Activated T-helper 9 cell treated with anti-CD3 and anti-CD28 coated beads, Interleukin-2, amount 50 U/mL, for 16 hours (primary cell): ENCODE measurements at regions not wholly inside any gene's neighbourhood (a gene's known extent, or its start where the extent isn't known, plus 50 kb on each side); places are given as distances from the start of the nearest gene placed in this dataset.
A peak's percentile ranks its signal among the peaks of the same experiment; 100 is the strongest.
"Not testable (repeated sequence)": the region's sequence is repeated elsewhere in the genome, so short reads cannot be mapped to it uniquely, and the experiment has no call there.

Source experiments
- DNase-seq: peaks from one replicate; pipeline ENCODE4 v3.0.0-alpha.2; 2020; ENCODE audit warnings: low read depth

GRCh38 chr10:60615541-60615940, 162.7 kb upstream of the CDK1 start:
- no peak for DNase-seq

GRCh38 chr10:60614363-60614762, 163.9 kb upstream of the CDK1 start:
- DNase-seq, result no peak

- DNase-seq, result no peak
These were observed 164.8 kb upstream of the CDK1 start for GRCh38 chr10:60613434-60613833.

- DNase-seq, result peak; percentile 2
These were observed 167.0 kb upstream of the CDK1 start for GRCh38 chr10:60611291-60611747.

- no peak for DNase-seq
These were observed 170.9 kb upstream of the CDK1 start for GRCh38 chr10:60607372-60607771.

DNA sequence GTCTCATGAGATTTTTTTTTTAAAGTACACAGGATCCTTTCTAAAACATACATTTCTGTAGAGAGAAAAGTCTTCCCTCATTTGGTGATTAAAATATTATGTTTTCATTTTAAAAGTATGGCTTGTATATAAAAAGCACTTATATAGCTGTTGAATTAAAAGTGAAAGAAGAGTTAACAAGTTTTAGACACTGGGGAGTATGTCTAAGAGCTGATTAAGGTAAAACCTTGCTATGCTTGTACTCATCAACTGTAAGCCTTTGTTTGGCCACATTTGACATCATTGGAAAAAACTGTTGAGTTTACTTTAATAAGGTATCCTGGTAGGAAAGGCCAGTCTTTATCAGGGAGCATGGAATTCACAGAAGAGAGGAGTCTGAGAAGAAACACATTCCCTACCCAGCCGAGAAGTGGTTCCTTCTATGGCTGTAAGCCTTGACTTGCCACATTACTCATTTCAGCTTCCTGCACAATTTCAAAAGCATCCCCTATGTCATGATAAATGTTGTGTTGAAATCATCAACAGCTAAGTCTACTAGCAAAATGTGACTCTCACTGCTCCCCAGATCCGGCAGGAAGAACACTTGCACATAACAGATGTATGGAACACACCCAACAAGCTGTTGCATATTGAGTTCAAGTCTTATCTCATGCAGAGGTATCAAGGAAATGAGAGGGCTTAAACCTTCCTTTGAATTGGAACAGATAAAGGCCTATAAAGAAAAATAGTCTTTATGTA, 171.8 kb upstream of the CDK1 start:
- no peak for DNase-seq

GRCh38 chr10:60605476-60605875, 172.8 kb upstream of the CDK1 start:
- DNase-seq, result no peak

DNA sequence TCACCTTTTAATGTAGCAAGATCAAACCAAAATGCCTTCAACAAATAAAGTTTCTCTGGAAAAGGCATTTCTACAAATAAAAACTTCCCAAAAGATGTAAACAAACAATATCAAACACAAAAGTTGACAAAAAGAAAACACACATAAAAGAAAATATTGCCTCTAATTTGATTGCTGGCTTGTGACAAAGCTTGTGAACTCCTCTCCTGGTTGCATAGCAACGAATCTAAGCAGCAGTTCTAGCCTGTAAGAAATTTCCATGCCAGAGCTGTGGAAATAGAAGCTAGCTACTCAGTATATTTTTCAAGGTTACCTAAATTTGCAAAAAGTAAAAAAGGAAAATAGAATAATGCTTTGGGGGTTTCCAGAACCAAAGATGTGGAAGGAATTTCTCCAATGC, 173.9 kb upstream of the CDK1 start:
- DNase-seq, result no peak

GRCh38 chr10:60597513-60597912, 180.8 kb upstream of the CDK1 start:
- DNase-seq, result no peak

DNA sequence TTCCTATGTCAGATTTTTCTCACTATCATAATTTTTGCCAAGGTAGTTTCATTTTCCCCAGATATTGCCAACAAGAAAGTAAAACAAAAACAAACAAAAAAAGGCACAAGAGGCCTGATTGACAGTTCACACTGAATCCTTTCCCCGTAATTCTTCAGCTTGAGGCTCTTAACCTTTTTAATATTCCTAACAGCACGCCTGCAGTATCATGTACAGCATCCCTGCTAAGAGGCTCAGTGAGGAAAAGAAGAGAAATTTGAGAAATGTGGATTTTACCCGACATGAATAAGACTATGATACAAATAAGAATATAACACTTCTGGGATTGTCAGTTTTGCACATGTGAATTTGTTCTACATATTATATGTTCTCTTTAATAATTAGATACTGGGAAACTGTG, 182.4 kb upstream of the CDK1 start:
- DNase-seq, result no peak

DNA sequence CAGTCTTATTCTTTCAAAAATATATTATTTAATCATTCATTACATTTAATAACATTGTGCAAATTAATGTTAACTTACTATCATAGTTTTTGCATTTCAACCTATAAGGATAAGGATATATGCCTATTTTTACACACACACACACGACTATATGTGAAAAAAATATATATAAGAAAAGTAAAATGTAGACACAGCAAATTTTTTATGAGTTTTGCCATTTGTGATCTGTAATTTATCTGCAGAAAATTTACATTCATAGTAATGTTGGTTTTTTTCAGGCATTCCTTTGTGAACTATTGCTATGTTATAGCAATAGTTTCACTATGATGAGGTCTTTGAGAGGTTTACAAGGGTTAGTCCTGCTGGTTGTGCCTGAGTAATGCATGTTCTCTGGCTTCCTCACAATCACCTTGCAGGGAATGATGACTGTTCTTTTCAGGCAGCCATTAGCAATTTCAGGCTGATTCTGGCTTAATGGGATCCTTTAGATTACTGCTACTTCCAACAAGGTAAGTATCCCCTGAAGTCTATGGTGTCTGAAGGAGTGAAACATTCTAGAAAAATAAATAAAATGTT, 183.7 kb upstream of the CDK1 start:
- DNase-seq, result no peak

- no peak for DNase-seq
These were observed 187.2 kb upstream of the CDK1 start for GRCh38 chr10:60591119-60591518.

DNA sequence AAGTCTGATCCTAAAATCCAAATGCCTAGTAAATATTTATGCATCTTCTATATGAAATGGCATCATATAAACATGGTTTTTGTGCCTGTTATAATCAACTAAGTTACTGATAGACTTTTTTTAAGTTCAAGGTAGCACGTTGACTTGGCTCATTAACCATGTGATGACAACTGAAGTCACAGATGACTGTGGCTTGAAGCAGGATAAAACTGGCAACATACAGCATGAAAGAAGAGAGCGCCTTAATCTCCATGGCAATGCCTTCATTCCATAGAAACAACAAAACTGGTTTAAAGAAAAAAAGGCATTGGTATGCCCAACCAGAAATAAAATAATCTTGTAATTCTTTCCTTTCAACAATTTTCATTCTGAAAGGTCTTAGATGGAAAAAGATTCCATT, 188.9 kb upstream of the CDK1 start:
- no peak for DNase-seq

DNA sequence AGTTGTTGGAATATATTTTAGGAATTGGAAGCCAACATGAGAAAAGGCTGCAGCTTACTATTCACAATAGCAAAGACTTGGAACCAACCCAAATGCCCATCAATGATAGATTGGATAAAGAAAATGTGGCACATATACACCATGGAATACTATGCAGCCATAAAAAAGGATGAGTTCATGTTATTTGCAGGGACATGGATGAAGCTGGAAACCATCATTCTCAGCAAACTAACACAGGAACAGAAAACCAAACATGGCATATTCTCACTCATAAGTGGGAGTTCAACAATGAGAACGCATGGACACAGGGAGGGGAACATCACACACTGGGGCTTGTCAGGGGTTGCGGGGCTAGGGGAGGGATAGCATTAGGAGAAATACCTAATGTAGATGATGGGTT, 192.1 kb upstream of the ANK3 start:
- not testable (repeated sequence) for DNase-seq

DNA sequence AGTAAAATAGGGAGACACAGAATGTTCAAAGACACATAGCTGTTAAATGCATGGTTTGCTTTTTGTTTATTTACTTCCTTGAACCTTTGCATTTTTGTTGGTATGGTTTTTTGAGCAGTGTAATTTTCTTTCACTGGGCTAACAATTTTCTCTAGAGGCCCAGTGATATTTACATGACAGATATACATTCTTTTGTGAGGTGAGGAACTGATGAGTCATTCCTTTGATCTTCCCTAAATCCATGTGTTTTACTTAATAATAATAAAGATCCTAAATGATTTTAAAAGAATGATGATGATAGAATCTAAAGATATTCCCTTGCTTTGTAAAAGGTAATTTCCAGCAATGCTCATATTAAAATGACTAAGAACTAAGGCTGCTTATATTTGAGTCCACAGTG, 188.5 kb upstream of the ANK3 start:
- no peak for DNase-seq

GRCh38 chr10:60576130-60577069, 186.7 kb upstream of the ANK3 start:
- DNase-seq, result no peak

GRCh38 chr10:60575105-60575504, 185.4 kb upstream of the ANK3 start:
- no peak for DNase-seq

DNA sequence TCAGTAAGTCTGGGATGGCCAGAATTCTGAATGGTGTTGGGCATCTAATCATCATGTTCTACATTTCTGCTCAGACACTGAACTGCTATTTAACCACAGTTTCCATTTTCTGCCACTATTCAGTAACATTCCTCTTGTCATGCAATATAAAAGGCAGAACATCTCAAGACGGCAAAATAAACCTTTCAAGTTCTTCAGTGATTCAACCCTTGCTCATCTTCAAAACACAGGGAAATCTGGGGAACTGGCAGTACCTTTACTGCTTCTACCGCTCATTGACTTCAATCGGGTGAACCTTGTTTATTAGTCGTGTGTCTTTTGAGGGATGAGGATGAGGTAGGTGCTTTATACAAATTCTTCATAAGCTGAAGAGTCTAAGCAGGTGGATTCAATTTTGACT, 184.7 kb upstream of the ANK3 start:
- DNase-seq, result no peak

DNA sequence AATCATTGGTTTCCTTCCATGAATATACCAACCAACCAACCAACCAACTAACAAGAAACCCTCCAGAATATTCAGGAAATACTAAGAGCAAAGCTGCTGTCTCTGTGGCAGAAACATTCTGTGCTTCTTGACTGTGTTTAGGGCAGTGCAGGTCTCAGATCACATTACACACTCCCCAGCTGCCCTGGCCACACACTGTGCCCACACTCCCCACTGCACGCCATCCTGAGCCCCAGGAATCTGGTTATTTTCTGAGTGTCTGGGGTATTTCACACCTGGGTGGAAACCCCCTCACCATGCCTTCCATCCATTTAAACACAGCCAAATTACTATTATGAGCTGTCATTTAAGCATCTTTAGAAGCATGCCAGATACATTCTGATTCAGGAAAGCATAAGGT, 183.7 kb upstream of the ANK3 start:
- peak; percentile 63 for DNase-seq

- DNase-seq, result peak; percentile 10
These were observed 183.0 kb upstream of the ANK3 start for GRCh38 chr10:60572511-60573194.

- no peak for DNase-seq
These were observed 181.2 kb upstream of the ANK3 start for GRCh38 chr10:60570896-60571295.

DNA sequence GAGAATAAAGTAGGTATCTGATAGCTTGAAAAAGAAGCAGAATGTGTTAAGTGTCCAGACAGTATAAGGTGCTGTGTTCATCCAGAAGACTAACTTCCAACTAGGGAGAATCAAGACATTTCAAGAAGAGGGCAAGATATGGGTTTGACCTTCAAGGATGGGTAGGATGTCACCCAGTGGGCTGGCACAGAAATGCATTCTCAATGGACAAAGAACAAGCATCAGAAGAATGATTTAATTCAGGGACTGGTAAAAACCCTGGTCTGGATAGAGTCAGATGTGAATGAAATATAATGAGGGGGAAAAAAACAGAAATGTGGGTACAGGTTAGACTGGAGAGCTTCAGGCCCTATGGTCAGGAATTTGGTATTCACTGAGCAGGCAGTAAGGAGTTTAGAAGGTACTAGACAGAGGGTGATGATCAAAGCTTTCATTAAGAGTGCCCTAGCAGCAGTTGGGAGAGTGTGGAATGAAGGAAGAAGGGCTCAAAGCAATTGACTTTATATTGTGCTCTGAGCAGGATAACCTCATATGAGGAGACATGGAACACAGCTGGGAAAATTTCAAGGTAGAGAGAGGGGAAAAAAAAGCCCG, 180.7 kb upstream of the ANK3 start:
- DNase-seq, result no peak
